ENCODE measurements at regions not wholly inside any gene's neighbourhood (a gene's known extent, or its start where the extent isn't known, plus 50 kb on each side); places are given as distances from the start of the nearest gene placed in this dataset.

- no peak overlapping the region for H4K5ac ChIP-seq (ENCODE audit: insufficient read length, low read depth, low read length)
- H3K27ac ChIP-seq (ENCODE audit: low read depth, low read length) = no peak overlapping the region
- no peak overlapping the region for H2BK20ac ChIP-seq (ENCODE audit: low read length)
- no peak for TF ChIP-seq SIX5 (IDR thresholded peaks at IDR 0.05; ENCODE audit: low read depth, low read length)
- no peak for TF ChIP-seq SIRT6 (IDR thresholded peaks at IDR 0.05; ENCODE audit: low read length)
- no peak for TF ChIP-seq NANOG (IDR thresholded peaks at IDR 0.05; ENCODE audit: insufficient read depth, low read depth, low read length, poor library complexity, severe bottlenecking)
- no peak for TF ChIP-seq SIN3A (conservative IDR thresholded peaks at IDR 0.05 in 1 of 2, IDR thresholded peaks at IDR 0.05 in 1 of 2; ENCODE audit: low read depth in 1 of 2, low read length in 2 of 2)
- TF ChIP-seq KDM4A (IDR thresholded peaks at IDR 0.05; ENCODE audit: low read depth, low read length, severe bottlenecking) = no peak
- TF ChIP-seq CHD1 (IDR thresholded peaks at IDR 0.05; ENCODE audit: low read depth, low read length) = no peak
- no peak overlapping the region for H3K14ac ChIP-seq (ENCODE audit: insufficient read length)
- H3K23ac ChIP-seq (ENCODE audit: insufficient read length) = no peak overlapping the region
- no peaks in the 10 kb centered on the region; a peak in 1 of 7 replicates for H3K4me1 ChIP-seq (replicated peaks in 1 of 4; ENCODE audit: control insufficient read depth in 3 of 4, insufficient read depth in 4 of 4, low read length in 3 of 4)
- no peak overlapping the region for H3K4me3 ChIP-seq (ENCODE audit: extremely low read depth in 1 of 4, insufficient read depth in 2 of 4, low read depth in 3 of 4, low read length in 4 of 4)
- POLR2A ChIA-PET (ENCODE audit: partially characterized antibody) = no interaction called here
- no peak overlapping the region for H3K4ac ChIP-seq (replicated peaks; ENCODE audit: insufficient read length, low read depth, low read length)
- H2AFZ ChIP-seq (ENCODE audit: low read length) = no peak overlapping the region
- H3K4me2 ChIP-seq (ENCODE audit: insufficient read depth in 1 of 2, low read depth in 2 of 2, low read length in 2 of 2) = no peak overlapping the region
- H3K79me1 ChIP-seq (ENCODE audit: low read depth, low read length) = no peaks in the 10 kb centered on the region
- H3K18ac ChIP-seq (ENCODE audit: extremely low read depth, low read length) = no peak overlapping the region
- H3K23me2 ChIP-seq (ENCODE audit: low read depth, low read length) = no peaks in the 10 kb centered on the region
- no peak overlapping the region for H2AK5ac ChIP-seq (ENCODE audit: low read depth, low read length)
- H2BK5ac ChIP-seq (ENCODE audit: low read depth, low read length) = no peak overlapping the region
- DNase-seq (ENCODE audit: low read depth in 1 of 2, low spot score in 2 of 2) = no peak
- WGBS, 2 experiments (ENCODE audit: extremely low coverage in 1 of 2, insufficient coverage in 1 of 2, insufficient read length in 1 of 2, insufficient replicate concordance in 2 of 2, low coverage in 1 of 2, low lambda C conversion rate in 2 of 2, missing lambda C conversion rate in 1 of 2) = 83% methylated on average over 9 of the region's 10 CpGs; no CpG with 5 or more reads in 1 of the 2 experiments
- FAIRE-seq = no peak
- H4K20me1 ChIP-seq (replicated peaks in 1 of 2; ENCODE audit: control insufficient read depth in 1 of 2, insufficient read depth in 2 of 2, low read length in 2 of 2) = no peaks in the 10 kb centered on the region
- no peak overlapping the region for H3K9ac ChIP-seq (replicated peaks in 1 of 4; ENCODE audit: extremely low read depth in 1 of 4, low read depth in 3 of 4, low read length in 3 of 4)
- no peaks in the 10 kb centered on the region for H3K9me3 ChIP-seq (ENCODE audit: insufficient read depth in 2 of 2, low read depth in 1 of 2, low read length in 1 of 2)
- H4K91ac ChIP-seq (replicated peaks; ENCODE audit: insufficient read length, low read length) = no peak overlapping the region
- CTCF ChIA-PET (ENCODE audit: partially characterized antibody) = no interaction called here
- H3K56ac ChIP-seq (replicated peaks; ENCODE audit: insufficient read length, low read depth, low read length) = no peak overlapping the region
- no peak overlapping the region for H4K8ac ChIP-seq (ENCODE audit: extremely low read depth, insufficient read depth, low read length)
- no peak overlapping the region for H2BK12ac ChIP-seq (ENCODE audit: low read depth, low read length)
- no peaks in the 10 kb centered on the region for H3K36me3 ChIP-seq (ENCODE audit: control insufficient read depth in 2 of 4, insufficient read depth in 4 of 4, low read length in 3 of 4)
- no peaks in the 10 kb centered on the region for H3K79me2 ChIP-seq (ENCODE audit: control insufficient read depth in 1 of 2, insufficient read depth in 2 of 2, low read length in 2 of 2)
- no peak overlapping the region for H2BK120ac ChIP-seq (replicated peaks; ENCODE audit: low read depth, low read length)
- H3K27me3 ChIP-seq (replicated peaks in 1 of 4; ENCODE audit: control insufficient read depth in 3 of 4, extremely low read depth in 1 of 4, insufficient read depth in 3 of 4, low read length in 3 of 4) = no peaks in the 10 kb centered on the region
- no peak overlapping the region for H2BK15ac ChIP-seq (ENCODE audit: low read length)
These were observed 330.5 kb upstream of the IRX4 start for GRCh38 chr5:2213121-2213730.

Data from H1 (cell line).